GM12875 (cell line): ENCODE measurements at regions not wholly inside any gene's neighbourhood (a gene's known extent, or its start where the extent isn't known, plus 50 kb on each side); places are given as distances from the start of the nearest gene placed in this dataset.

Source experiments
- H3K4me3 ChIP-seq: one replicate; pipeline ENCODE4 v1.5.1; 2011; ENCODE audit warnings: low read depth, low read length, control low read depth
- CTCF ChIP-seq: IDR thresholded peaks from 2 replicates; pipeline ENCODE4 v1.5.1; 2011; ENCODE audit warnings: low read depth, mild to moderate bottlenecking, control low read depth, inconsistent platforms, low read length, moderate library complexity, borderline replicate concordance; ENCODE audit not compliant: insufficient read depth

- TF ChIP-seq CTCF: no peak
- no peak overlapping the region for H3K4me3 ChIP-seq
Observed at GRCh38 chr1:14544319-14544718, 54.2 kb upstream of the KAZN start.

GRCh38 chr1:14545422-14546025 is 53.0 kb upstream of the KAZN start:
- H3K4me3 ChIP-seq: no peak overlapping the region
- TF ChIP-seq CTCF: no peak

- TF ChIP-seq CTCF: no peak
- no peak overlapping the region for H3K4me3 ChIP-seq
Observed at GRCh38 chr1:14546416-14546815, 52.1 kb upstream of the KAZN start.
